ENCODE measurements at regions not wholly inside any gene's neighbourhood (a gene's known extent, or its start where the extent isn't known, plus 50 kb on each side); places are given as distances from the start of the nearest gene placed in this dataset.

DNA sequence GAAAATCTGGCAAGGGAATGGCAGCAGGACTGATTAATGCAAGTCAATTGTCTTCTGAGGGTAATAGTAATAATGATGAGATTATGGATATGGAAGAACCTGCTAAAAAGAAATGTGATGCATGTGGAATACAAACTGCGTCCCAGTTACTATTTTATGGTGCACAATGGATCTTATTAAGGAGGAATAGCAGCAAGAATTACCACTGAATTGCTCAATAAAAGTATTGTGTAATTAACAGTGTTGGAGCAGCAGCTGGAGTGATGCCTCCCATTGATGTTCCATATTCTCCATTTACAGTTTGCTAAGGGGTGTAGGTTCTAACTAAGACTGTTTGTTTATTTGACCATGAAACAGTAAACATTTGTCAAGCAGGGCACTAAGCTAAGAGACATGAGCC lies 167.9 kb downstream of the HRH4 start:
- no peak for ATAC-seq
- TF ChIP-seq ZNF70 (CRISPR knock-in tag; IDR thresholded peaks at IDR 0.05) (no peak), PPARA (CRISPR knock-in tag; IDR thresholded peaks at IDR 0.05; ENCODE audit: borderline replicate concordance) (no peak), RARB (CRISPR knock-in tag; IDR thresholded peaks at IDR 0.05) (no peak), ZFP30 (CRISPR knock-in tag; IDR thresholded peaks at IDR 0.05) (no peak), ARNTL (CRISPR knock-in tag; IDR thresholded peaks at IDR 0.05; ENCODE audit: borderline replicate concordance, low read depth) (no peak), ZC3H10 (CRISPR knock-in tag; IDR thresholded peaks at IDR 0.05) (no peak)

DNA sequence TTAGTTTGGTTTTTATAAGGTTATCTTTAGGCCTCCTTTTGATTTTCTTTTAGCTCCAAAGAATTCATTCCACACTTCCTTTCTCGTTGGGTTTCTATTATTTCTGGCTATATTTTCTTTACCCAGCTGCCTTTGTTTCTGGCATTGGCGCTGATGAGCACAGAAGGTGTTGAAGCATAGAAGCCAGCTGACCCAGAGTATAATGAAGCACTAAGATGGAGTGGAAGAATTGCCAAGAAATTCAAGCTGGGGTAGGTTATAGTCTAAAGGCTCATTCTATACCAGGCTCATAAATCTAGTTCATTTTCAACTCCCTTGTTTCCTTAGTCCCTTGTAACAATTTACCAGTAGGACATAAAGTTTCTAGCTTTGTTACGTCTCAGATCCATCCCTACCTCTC lies 169.5 kb downstream of the HRH4 start:
- TF ChIP-seq, protein P1, sequence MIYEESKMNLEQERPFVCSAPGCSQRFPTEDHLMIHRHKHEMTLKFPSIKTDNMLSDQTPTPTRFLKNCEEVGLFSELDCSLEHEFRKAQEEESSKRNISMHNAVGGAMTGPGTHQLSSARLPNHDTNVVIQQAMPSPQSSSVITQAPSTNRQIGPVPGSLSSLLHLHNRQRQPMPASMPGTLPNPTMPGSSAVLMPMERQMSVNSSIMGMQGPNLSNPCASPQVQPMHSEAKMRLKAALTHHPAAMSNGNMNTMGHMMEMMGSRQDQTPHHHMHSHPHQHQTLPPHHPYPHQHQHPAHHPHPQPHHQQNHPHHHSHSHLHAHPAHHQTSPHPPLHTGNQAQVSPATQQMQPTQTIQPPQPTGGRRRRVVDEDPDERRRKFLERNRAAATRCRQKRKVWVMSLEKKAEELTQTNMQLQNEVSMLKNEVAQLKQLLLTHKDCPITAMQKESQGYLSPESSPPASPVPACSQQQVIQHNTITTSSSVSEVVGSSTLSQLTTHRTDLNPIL (CRISPR knock-in tag; IDR thresholded peaks at IDR 0.05; ENCODE audit: low read depth) = no peak
- no peak for TF ChIP-seq OSR1 (CRISPR knock-in tag; IDR thresholded peaks at IDR 0.05)
- TF ChIP-seq GLIS3 (CRISPR knock-in tag; IDR thresholded peaks at IDR 0.05) = no peak
- TF ChIP-seq PPARA (CRISPR knock-in tag; IDR thresholded peaks at IDR 0.05; ENCODE audit: borderline replicate concordance) = no peak
- TF ChIP-seq ESRRG (CRISPR knock-in tag; IDR thresholded peaks at IDR 0.05) = no peak
- no peak for TF ChIP-seq ZNF70 (CRISPR knock-in tag; IDR thresholded peaks at IDR 0.05)
- TF ChIP-seq ZNF8 (CRISPR knock-in tag; IDR thresholded peaks at IDR 0.05) = no peak
- no peak for TF ChIP-seq ARNTL (CRISPR knock-in tag; IDR thresholded peaks at IDR 0.05; ENCODE audit: borderline replicate concordance, low read depth)
- TF ChIP-seq ZFP3 (CRISPR knock-in tag; IDR thresholded peaks at IDR 0.05) = no peak
- TF ChIP-seq, protein P2, sequence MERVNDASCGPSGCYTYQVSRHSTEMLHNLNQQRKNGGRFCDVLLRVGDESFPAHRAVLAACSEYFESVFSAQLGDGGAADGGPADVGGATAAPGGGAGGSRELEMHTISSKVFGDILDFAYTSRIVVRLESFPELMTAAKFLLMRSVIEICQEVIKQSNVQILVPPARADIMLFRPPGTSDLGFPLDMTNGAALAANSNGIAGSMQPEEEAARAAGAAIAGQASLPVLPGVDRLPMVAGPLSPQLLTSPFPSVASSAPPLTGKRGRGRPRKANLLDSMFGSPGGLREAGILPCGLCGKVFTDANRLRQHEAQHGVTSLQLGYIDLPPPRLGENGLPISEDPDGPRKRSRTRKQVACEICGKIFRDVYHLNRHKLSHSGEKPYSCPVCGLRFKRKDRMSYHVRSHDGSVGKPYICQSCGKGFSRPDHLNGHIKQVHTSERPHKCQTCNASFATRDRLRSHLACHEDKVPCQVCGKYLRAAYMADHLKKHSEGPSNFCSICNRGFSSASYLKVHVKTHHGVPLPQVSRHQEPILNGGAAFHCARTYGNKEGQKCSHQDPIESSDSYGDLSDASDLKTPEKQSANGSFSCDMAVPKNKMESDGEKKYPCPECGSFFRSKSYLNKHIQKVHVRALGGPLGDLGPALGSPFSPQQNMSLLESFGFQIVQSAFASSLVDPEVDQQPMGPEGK (CRISPR knock-in tag; IDR thresholded peaks at IDR 0.05; ENCODE audit: borderline replicate concordance) = no peak
- TF ChIP-seq TCF4 (CRISPR knock-in tag; IDR thresholded peaks at IDR 0.05; ENCODE audit: borderline replicate concordance) = no peak
- TF ChIP-seq, protein P3, sequence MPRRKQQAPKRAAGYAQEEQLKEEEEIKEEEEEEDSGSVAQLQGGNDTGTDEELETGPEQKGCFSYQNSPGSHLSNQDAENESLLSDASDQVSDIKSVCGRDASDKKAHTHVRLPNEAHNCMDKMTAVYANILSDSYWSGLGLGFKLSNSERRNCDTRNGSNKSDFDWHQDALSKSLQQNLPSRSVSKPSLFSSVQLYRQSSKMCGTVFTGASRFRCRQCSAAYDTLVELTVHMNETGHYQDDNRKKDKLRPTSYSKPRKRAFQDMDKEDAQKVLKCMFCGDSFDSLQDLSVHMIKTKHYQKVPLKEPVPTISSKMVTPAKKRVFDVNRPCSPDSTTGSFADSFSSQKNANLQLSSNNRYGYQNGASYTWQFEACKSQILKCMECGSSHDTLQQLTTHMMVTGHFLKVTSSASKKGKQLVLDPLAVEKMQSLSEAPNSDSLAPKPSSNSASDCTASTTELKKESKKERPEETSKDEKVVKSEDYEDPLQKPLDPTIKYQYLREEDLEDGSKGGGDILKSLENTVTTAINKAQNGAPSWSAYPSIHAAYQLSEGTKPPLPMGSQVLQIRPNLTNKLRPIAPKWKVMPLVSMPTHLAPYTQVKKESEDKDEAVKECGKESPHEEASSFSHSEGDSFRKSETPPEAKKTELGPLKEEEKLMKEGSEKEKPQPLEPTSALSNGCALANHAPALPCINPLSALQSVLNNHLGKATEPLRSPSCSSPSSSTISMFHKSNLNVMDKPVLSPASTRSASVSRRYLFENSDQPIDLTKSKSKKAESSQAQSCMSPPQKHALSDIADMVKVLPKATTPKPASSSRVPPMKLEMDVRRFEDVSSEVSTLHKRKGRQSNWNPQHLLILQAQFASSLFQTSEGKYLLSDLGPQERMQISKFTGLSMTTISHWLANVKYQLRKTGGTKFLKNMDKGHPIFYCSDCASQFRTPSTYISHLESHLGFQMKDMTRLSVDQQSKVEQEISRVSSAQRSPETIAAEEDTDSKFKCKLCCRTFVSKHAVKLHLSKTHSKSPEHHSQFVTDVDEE (CRISPR knock-in tag; IDR thresholded peaks at IDR 0.05) = no peak
- TF ChIP-seq RARB (CRISPR knock-in tag; IDR thresholded peaks at IDR 0.05) = no peak
- TF ChIP-seq BACH2 (CRISPR knock-in tag; IDR thresholded peaks at IDR 0.05; ENCODE audit: borderline replicate concordance) = no peak
- TF ChIP-seq, protein P4, sequence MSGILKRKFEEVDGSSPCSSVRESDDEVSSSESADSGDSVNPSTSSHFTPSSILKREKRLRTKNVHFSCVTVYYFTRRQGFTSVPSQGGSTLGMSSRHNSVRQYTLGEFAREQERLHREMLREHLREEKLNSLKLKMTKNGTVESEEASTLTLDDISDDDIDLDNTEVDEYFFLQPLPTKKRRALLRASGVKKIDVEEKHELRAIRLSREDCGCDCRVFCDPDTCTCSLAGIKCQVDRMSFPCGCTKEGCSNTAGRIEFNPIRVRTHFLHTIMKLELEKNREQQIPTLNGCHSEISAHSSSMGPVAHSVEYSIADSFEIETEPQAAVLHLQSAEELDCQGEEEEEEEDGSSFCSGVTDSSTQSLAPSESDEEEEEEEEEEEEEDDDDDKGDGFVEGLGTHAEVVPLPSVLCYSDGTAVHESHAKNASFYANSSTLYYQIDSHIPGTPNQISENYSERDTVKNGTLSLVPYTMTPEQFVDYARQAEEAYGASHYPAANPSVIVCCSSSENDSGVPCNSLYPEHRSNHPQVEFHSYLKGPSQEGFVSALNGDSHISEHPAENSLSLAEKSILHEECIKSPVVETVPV (CRISPR knock-in tag; IDR thresholded peaks at IDR 0.05) = no peak
- TF ChIP-seq ISL1 (CRISPR knock-in tag; IDR thresholded peaks at IDR 0.05) = no peak
- no peak for TF ChIP-seq SNAI2 (CRISPR knock-in tag; IDR thresholded peaks at IDR 0.05)
- ATAC-seq = no peak

DNA sequence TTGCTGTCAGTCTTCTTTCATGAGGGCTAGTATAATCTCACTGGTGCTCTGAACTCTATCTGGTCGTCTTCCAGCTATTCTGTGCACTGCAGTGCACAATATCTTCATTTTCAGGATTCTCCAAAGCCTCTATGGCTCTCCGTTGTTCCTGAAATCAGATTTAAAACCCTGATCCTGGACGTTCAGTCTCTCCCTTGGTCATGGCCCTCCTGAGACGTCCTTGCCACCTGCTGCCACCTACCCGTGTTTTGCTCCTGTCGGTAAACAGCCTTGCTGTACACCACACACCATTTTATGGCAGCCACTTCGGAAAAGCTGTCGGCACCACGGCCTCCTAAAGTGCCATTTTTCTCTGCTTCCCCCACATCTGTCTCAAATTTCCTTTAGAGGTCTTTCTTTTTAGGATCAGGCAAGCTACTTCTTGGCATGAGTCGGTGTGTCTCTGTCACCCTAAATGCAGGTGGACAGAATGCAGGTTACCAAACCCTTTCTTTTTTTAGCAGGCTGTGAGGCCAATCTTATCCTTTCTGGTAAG lies 170.0 kb downstream of the HRH4 start:
- no peak for ATAC-seq
- TF ChIP-seq ARNTL (CRISPR knock-in tag; IDR thresholded peaks at IDR 0.05; ENCODE audit: borderline replicate concordance, low read depth) (no peak), TCF4 (CRISPR knock-in tag; IDR thresholded peaks at IDR 0.05; ENCODE audit: borderline replicate concordance) (no peak), TOX (CRISPR knock-in tag; IDR thresholded peaks at IDR 0.05; ENCODE audit: borderline replicate concordance) (no peak), SNAI2 (CRISPR knock-in tag; IDR thresholded peaks at IDR 0.05) (no peak), ZFP30 (CRISPR knock-in tag; IDR thresholded peaks at IDR 0.05) (no peak), ISL1 (CRISPR knock-in tag; IDR thresholded peaks at IDR 0.05) (no peak), ZFP3 (CRISPR knock-in tag; IDR thresholded peaks at IDR 0.05) (no peak), OSR1 (CRISPR knock-in tag; IDR thresholded peaks at IDR 0.05) (no peak), ZNF8 (CRISPR knock-in tag; IDR thresholded peaks at IDR 0.05) (no peak), ZNF70 (CRISPR knock-in tag; IDR thresholded peaks at IDR 0.05) (no peak)
- TF ChIP-seq, protein P3 (CRISPR knock-in tag; IDR thresholded peaks at IDR 0.05) = no peak
- TF ChIP-seq, protein P1 (CRISPR knock-in tag; IDR thresholded peaks at IDR 0.05; ENCODE audit: low read depth) = no peak
- TF ChIP-seq, protein P2 (CRISPR knock-in tag; IDR thresholded peaks at IDR 0.05; ENCODE audit: borderline replicate concordance) = no peak

All from SK-N-SH treated with all-trans-retinoic acid at 6 μM for 48 hours (cell line).